Ovary (tissue), 7 donors: ENCODE measurements at regions not wholly inside any gene's neighbourhood (a gene's known extent, or its start where the extent isn't known, plus 50 kb on each side); places are given as distances from the start of the nearest gene placed in this dataset.

Experiments used
- DNase-seq, 5 donors: peaks; one replicate each; pipeline ENCODE4 v3.0.0-alpha.2; 2019 to 2020
- H3K27ac ChIP-seq, 2 donors: fragments of 200-600 bp; one replicate each; pipeline versions ENCODE4 v1.5.1 to v1.8.0; 2019 to 2022
- H3K27me3 ChIP-seq: fragments of 200-600 bp; one replicate; pipeline ENCODE4 v1.8.0; 2022
- H3K36me3 ChIP-seq: fragments of 200-600 bp; sonication (generic); one replicate; pipeline ENCODE4 v1.5.1; 2019
- H3K4me1 ChIP-seq: one replicate; pipeline ENCODE4 v1.8.1; 2013; ENCODE audit warnings: mild to moderate bottlenecking, moderate library complexity; ENCODE audit not compliant: insufficient read depth
- H3K4me3 ChIP-seq: fragments of 200-600 bp; sonication (generic); one replicate; pipeline ENCODE4 v1.5.1; 2017
- H3K9me3 ChIP-seq, 2 donors: fragments of 200-600 bp in 1 of 2; sonication (generic) in 1 of 2; one replicate each; pipeline versions ENCODE4 v1.5.1 to v1.8.1; 2013 to 2019; ENCODE audit warnings: mild to moderate bottlenecking in 1 of 2, moderate library complexity in 1 of 2
- EP300 ChIP-seq: sonication (generic); formaldehyde crosslinking; IDR thresholded peaks from one replicate; pipeline ENCODE4 v1.6.1; 2017; ENCODE audit warnings: antibody characterized with exemption
- POLR2A ChIP-seq: fragments of 450-650 bp; IDR thresholded peaks from one replicate; pipeline ENCODE4 v1.6.1; 2017; ENCODE audit warnings: antibody characterized with exemption, mild to moderate bottlenecking, moderate library complexity
- WGBS, 3 donors: extraction: QIAGEN DNeasy Blood & Tissue Kit in 1 of 3; methylation state at CpG; one replicate each; pipeline versions ENCODE4 v1.1.5 to v1.1.7; 2013 to 2017; 5-methylcytosine and 5-hydroxymethylcytosine counted together
- intact Hi-C, 4 donors: fragments of 100-400 bp; cut with DNase I; formaldehyde crosslinking; loops; one replicate each; pipeline versions ENCODE4 v1.11.0 to v1.15.1; 2022 to 2023
- TF ChIP-seq, protein P1 (sequence below), 3 donors: fragments of 450-650 bp in 2 of 3; fragments of 200-600 bp in 1 of 3; IDR thresholded peaks; one replicate each; pipeline versions ENCODE4 v1.5.1 to v1.8.0; 2016 to 2022; ENCODE audit warnings: antibody characterized with exemption in 3 of 3, mild to moderate bottlenecking in 1 of 3
- donor health status: DM: no; HTN: no; CAD: no; lungs with moderate emphysema.
- donor health status: DM: no; HTN: no; CAD: no.
- donor health status: Bipolar disorder and iron deficiency.
- donor health status: DM: no; HTN: no; CAD: no.
- donor health status: DM: yes; HTN: yes; CAD: no.

- TF ChIP-seq EP300, result no peak
- no peak overlapping the region for H3K27ac ChIP-seq
- no peak overlapping the region for H3K4me3 ChIP-seq
- peak; percentile 37 to 74 (median 64) for DNase-seq
- H3K4me1 ChIP-seq, result peaks cover 10% of the 10 kb centered on the region
- no peaks in the 10 kb centered on the region for H3K9me3 ChIP-seq
- WGBS, 3 donors, result 27 to 34% (median 34%) methylated on average over 3 of the region's 3 CpGs
- H3K36me3 ChIP-seq, result no peaks in the 10 kb centered on the region
- H3K27me3 ChIP-seq, result no peaks in the 10 kb centered on the region
- intact Hi-C loops, result no loop called here
Observed at GRCh38 chr9:18075253-18075952, 398.6 kb upstream of the ADAMTSL1 start.

DNA sequence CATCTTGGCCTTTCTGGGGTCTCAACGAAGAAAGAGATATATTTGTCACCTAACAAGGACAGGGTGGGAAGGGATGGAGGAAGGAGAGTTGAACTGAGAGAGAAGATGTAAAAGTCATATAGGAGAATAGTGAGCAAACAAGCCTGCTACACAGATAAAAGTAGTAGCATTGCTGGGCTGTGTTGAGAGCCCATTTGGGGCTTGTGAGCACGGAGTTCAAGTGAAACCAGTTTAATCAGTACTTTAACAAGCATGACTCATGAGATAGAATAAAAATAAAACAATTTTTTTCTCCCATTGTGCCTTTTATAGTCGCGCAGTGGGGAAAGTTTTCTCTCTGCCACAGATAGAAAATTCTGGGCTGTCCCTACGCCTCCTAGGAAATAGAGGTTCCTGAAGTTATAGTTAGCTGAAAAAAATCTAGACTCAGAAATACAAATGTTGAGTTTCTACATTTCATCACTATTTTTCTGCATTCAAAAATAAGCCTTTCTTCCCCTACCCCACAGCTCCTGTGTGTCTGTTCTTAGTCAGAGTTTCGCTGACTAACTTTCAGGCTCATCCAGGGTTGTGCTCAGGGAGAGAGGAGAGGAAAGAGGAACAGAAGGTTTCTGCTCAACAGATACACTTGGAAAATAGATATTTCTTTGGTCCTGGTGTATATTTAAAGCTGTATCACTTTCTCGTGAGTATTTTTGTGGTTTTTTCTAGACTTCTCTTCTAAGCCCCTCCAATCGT is 395.8 kb upstream of the ADAMTSL1 start:
- Histone ChIP-seq H3K4me3 (no peak overlapping the region), H3K27ac (no peak overlapping the region), H3K9me3 (no peaks in the 10 kb centered on the region), H3K4me1 (peaks cover 9% of the 10 kb centered on the region), H3K27me3 (no peaks in the 10 kb centered on the region), H3K36me3 (no peaks in the 10 kb centered on the region)
- DNase-seq, result no peak
- intact Hi-C loops, result no loop called here
- TF ChIP-seq, protein P1, sequence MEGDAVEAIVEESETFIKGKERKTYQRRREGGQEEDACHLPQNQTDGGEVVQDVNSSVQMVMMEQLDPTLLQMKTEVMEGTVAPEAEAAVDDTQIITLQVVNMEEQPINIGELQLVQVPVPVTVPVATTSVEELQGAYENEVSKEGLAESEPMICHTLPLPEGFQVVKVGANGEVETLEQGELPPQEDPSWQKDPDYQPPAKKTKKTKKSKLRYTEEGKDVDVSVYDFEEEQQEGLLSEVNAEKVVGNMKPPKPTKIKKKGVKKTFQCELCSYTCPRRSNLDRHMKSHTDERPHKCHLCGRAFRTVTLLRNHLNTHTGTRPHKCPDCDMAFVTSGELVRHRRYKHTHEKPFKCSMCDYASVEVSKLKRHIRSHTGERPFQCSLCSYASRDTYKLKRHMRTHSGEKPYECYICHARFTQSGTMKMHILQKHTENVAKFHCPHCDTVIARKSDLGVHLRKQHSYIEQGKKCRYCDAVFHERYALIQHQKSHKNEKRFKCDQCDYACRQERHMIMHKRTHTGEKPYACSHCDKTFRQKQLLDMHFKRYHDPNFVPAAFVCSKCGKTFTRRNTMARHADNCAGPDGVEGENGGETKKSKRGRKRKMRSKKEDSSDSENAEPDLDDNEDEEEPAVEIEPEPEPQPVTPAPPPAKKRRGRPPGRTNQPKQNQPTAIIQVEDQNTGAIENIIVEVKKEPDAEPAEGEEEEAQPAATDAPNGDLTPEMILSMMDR (IDR thresholded peaks at IDR 0.05), result no peak
- TF ChIP-seq EP300 (no peak), POLR2A (no peak)
- 74 to 86% (median 83%) methylated on average over 8 of the region's 8 CpGs for WGBS, 3 donors

- H3K9me3 ChIP-seq, result no peaks in the 10 kb centered on the region
- DNase-seq, result no peak
- no peak overlapping the region for H3K27ac ChIP-seq
- WGBS, 3 donors, result 92 to 97% (median 95%) methylated on average over 4 of the region's 4 CpGs
- no peak overlapping the region for H3K4me3 ChIP-seq
- intact Hi-C loops, result no loop called here
- H3K4me1 ChIP-seq, result no peaks in the 10 kb centered on the region
- H3K27me3 ChIP-seq, result no peaks in the 10 kb centered on the region
- TF ChIP-seq EP300 (no peak), POLR2A (no peak)
- TF ChIP-seq, protein P1 (IDR thresholded peaks at IDR 0.05), result no peak
- H3K36me3 ChIP-seq, result no peaks in the 10 kb centered on the region
Observed at GRCh38 chr9:18092138-18092537, 381.8 kb upstream of the ADAMTSL1 start.

DNA sequence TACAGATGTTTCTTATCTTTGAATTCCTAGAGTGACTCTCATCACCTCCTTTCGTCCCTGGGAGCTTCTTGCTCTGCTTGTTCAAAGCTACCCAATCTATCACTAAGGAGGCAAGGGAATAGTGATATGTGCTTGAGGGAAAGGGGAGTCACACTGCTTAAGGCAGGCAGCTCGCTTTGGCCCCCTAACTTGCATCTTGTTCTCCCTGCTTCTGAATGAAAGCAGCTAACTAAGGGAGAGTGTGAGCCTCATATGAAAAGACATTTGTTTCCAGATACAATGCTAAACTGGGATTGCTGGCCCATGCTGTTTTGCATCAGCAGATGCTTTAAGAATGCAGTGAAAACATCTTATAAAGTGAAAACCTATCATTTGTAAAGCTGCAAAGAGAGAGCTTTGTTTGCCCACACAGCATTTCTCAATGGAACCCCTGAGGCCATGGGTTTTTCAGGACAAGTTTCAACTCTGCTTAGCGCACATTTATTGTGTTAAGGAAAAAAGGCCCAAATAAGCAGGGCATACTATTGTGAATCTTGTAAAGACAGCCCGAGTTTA is 367.9 kb upstream of the ADAMTSL1 start:
- Histone ChIP-seq H3K36me3 (no peaks in the 10 kb centered on the region), H3K4me1 (no peaks in the 10 kb centered on the region), H3K27ac (no peak overlapping the region), H3K4me3 (no peak overlapping the region), H3K27me3 (no peaks in the 10 kb centered on the region), H3K9me3 (no peaks in the 10 kb centered on the region)
- DNase-seq, result no peak
- TF ChIP-seq EP300 (no peak), POLR2A (no peak)
- TF ChIP-seq, protein P1 (IDR thresholded peaks at IDR 0.05), result no peak
- 77 to 78% (median 77%) methylated on average over 4 of the region's 4 CpGs for WGBS, 3 donors
- intact Hi-C loops, result no loop called here

DNA sequence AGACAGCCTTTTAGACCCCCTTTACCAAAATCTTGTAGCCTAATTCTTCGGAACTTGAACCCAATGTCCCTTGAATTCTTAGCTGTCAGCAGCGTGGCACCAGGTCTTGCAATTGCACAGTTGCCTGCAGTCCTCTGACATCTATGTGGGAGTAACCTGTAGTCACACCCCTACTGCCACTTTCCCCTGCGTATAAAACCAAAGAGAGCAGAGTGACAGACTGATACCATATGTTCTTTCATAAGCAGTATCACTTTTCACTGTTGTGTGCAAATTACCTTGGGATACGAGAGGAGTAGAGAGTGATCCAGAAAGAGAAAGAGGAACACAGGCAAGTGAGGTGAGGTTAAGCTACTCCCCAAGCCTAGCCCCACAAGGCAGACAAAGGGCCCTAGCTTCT is 364.3 kb upstream of the ADAMTSL1 start:
- DNase-seq, result no peak
- H3K27me3 ChIP-seq, result no peaks in the 10 kb centered on the region
- no peak overlapping the region for H3K27ac ChIP-seq
- no peaks in the 10 kb centered on the region for H3K4me1 ChIP-seq
- no peaks in the 10 kb centered on the region for H3K9me3 ChIP-seq
- H3K36me3 ChIP-seq, result no peaks in the 10 kb centered on the region
- intact Hi-C loops, result no loop called here
- WGBS, 3 donors, result 91 to 94% (median 92%) methylated on average over 4 of the region's 4 CpGs
- no peak overlapping the region for H3K4me3 ChIP-seq
- TF ChIP-seq POLR2A, result no peak
- TF ChIP-seq, protein P1 (IDR thresholded peaks at IDR 0.05), result no peak
- TF ChIP-seq EP300, result no peak
